ENCODE measurements at regions not wholly inside any gene's neighbourhood (a gene's known extent, or its start where the extent isn't known, plus 50 kb on each side); places are given as distances from the start of the nearest gene placed in this dataset.

- Histone ChIP-seq H2AFZ (ENCODE audit: insufficient read depth, low read depth, low read length, poor library complexity, severe bottlenecking) (no peak overlapping the region), H3K27ac (ENCODE audit: low read length in 2 of 2) (no peak overlapping the region), H3K9me3 (ENCODE audit: control extremely low read depth in 1 of 3, control insufficient read depth in 2 of 3, insufficient read depth in 1 of 3, low read length in 2 of 3) (peaks cover 0 to 2% (median 0%) of the 10 kb centered on the region in 3 donors), H3K36me3 (replicated peaks in 1 of 2; ENCODE audit: control extremely low read depth in 1 of 2, control insufficient read depth in 1 of 2, extremely low read depth in 1 of 2, insufficient read depth in 2 of 2, low read length in 1 of 2) (no peaks in the 10 kb centered on the region), H3K4me1 (ENCODE audit: control insufficient read depth in 2 of 2, insufficient read depth in 2 of 2, low read length in 2 of 2) (no peaks in the 10 kb centered on the region), H3K4me3 (ENCODE audit: control extremely low read depth in 1 of 5, extremely low read depth in 1 of 5, insufficient read depth in 1 of 5, low read depth in 2 of 5, low read length in 4 of 5) (no peak overlapping the region), H3K27me3 (replicated peaks in 1 of 4; ENCODE audit: control extremely low read depth in 1 of 4, control insufficient read depth in 3 of 4, insufficient read depth in 4 of 4, low read length in 3 of 4) (no peaks in the 10 kb centered on the region), H3K9ac (ENCODE audit: low read length) (no peak overlapping the region), H4K20me1 (ENCODE audit: control insufficient read depth, insufficient read depth, low read length, poor library complexity, severe bottlenecking) (no peaks in the 10 kb centered on the region), H3K4me2 (replicated peaks; ENCODE audit: low read depth, low read length, poor library complexity, severe bottlenecking) (no peak overlapping the region), H3K79me2 (ENCODE audit: control insufficient read depth, insufficient read depth, low read length) (no peaks in the 10 kb centered on the region)
- Mint-ChIP-seq H3K27me3 (peaks cover 8% of the 10 kb centered on the region), H3K27ac (no peak overlapping the region), H3K4me3 (no peak overlapping the region), H3K4me1 (no peaks in the 10 kb centered on the region), H3K9me3 (ENCODE audit: insufficient read depth) (no peaks in the 10 kb centered on the region)
- 82% methylated on average over 4 of the region's 4 CpGs for WGBS (ENCODE audit: insufficient coverage)
- DNase-seq, result no peak
- ChIA-PET POLR2A (no interaction called here), CTCF (no interaction called here)
- ATAC-seq (ENCODE audit: low read depth), result no peak
- TF ChIP-seq EZH2 (IDR thresholded peaks at IDR 0.05; ENCODE audit: borderline replicate concordance, insufficient read depth, low read depth, low read length, poor library complexity, severe bottlenecking), result no peak
- TF ChIP-seq, protein P1, sequence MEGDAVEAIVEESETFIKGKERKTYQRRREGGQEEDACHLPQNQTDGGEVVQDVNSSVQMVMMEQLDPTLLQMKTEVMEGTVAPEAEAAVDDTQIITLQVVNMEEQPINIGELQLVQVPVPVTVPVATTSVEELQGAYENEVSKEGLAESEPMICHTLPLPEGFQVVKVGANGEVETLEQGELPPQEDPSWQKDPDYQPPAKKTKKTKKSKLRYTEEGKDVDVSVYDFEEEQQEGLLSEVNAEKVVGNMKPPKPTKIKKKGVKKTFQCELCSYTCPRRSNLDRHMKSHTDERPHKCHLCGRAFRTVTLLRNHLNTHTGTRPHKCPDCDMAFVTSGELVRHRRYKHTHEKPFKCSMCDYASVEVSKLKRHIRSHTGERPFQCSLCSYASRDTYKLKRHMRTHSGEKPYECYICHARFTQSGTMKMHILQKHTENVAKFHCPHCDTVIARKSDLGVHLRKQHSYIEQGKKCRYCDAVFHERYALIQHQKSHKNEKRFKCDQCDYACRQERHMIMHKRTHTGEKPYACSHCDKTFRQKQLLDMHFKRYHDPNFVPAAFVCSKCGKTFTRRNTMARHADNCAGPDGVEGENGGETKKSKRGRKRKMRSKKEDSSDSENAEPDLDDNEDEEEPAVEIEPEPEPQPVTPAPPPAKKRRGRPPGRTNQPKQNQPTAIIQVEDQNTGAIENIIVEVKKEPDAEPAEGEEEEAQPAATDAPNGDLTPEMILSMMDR (IDR thresholded peaks at IDR 0.05), result no peak
- intact Hi-C loops (cut with micrococcal nuclease), result no loop called here
Measured at GRCh38 chr16:80303691-80304090, 237.1 kb upstream of the DYNLRB2 start.

- CTCF ChIA-PET, result no interaction called here
- H3K27ac ChIP-seq (ENCODE audit: low read length in 2 of 2), result no peak overlapping the region
- peaks cover 0 to 2% (median 0%) of the 10 kb centered on the region in 4 experiments for H3K27me3 ChIP-seq (replicated peaks in 1 of 4; ENCODE audit: control extremely low read depth in 1 of 4, control insufficient read depth in 3 of 4, insufficient read depth in 4 of 4, low read length in 3 of 4)
- H3K4me3 Mint-ChIP-seq, result no peak overlapping the region
- H3K4me2 ChIP-seq (replicated peaks; ENCODE audit: low read depth, low read length, poor library complexity, severe bottlenecking), result no peak overlapping the region
- no peak overlapping the region for H3K9ac ChIP-seq (ENCODE audit: low read length)
- H3K9me3 Mint-ChIP-seq (ENCODE audit: insufficient read depth), result no peaks in the 10 kb centered on the region
- H3K27me3 Mint-ChIP-seq, result peaks cover 5% of the 10 kb centered on the region
- POLR2A ChIA-PET, result no interaction called here
- intact Hi-C loops (cut with micrococcal nuclease), result no loop called here
- H3K4me1 ChIP-seq (ENCODE audit: control insufficient read depth in 2 of 2, insufficient read depth in 2 of 2, low read length in 2 of 2), result no peaks in the 10 kb centered on the region
- TF ChIP-seq, protein P1 (IDR thresholded peaks at IDR 0.05), result no peak
- no peak for TF ChIP-seq EZH2 (IDR thresholded peaks at IDR 0.05; ENCODE audit: borderline replicate concordance, insufficient read depth, low read depth, low read length, poor library complexity, severe bottlenecking)
- H3K4me3 ChIP-seq (ENCODE audit: control extremely low read depth in 1 of 5, extremely low read depth in 1 of 5, insufficient read depth in 1 of 5, low read depth in 2 of 5, low read length in 4 of 5), result no peak overlapping the region
- no peaks in the 10 kb centered on the region for H3K79me2 ChIP-seq (ENCODE audit: control insufficient read depth, insufficient read depth, low read length)
- no peaks in the 10 kb centered on the region for H3K36me3 ChIP-seq (replicated peaks in 1 of 2; ENCODE audit: control extremely low read depth in 1 of 2, control insufficient read depth in 1 of 2, extremely low read depth in 1 of 2, insufficient read depth in 2 of 2, low read length in 1 of 2)
- ATAC-seq (ENCODE audit: low read depth) (no peak), DNase-seq (no peak)
- no peak overlapping the region for H3K27ac Mint-ChIP-seq
- no peaks in the 10 kb centered on the region for H4K20me1 ChIP-seq (ENCODE audit: control insufficient read depth, insufficient read depth, low read length, poor library complexity, severe bottlenecking)
- H3K9me3 ChIP-seq (ENCODE audit: control extremely low read depth in 1 of 3, control insufficient read depth in 2 of 3, insufficient read depth in 1 of 3, low read length in 2 of 3), result no peaks in the 10 kb centered on the region
- no peaks in the 10 kb centered on the region for H3K4me1 Mint-ChIP-seq
- H2AFZ ChIP-seq (ENCODE audit: insufficient read depth, low read depth, low read length, poor library complexity, severe bottlenecking), result no peak overlapping the region
Measured at GRCh38 chr16:80300876-80301275, 239.9 kb upstream of the DYNLRB2 start.
